HEK293 (cell line): ENCODE measurements at regions not wholly inside any gene's neighbourhood (a gene's known extent, or its start where the extent isn't known, plus 50 kb on each side); places are given as distances from the start of the nearest gene placed in this dataset.

Source experiments
- CTCF ChIA-PET: fragments of 350-600 bp; formaldehyde crosslinking; extraction: SDS; loops from one replicate; lab custom pipeline; 2021; ENCODE audit warnings: antibody characterized with exemption; lab: Yijun Ruan, JAX
- POLR2A ChIA-PET: fragments of 300-600 bp; formaldehyde crosslinking; extraction: SDS; loops from one replicate; lab custom pipeline; 2020; ENCODE audit warnings: antibody characterized with exemption, inconsistent platforms; lab: Yijun Ruan, JAX
- H3K27ac ChIP-seq: fragments of 200-500 bp; sonication (Bioruptor generic); 2 replicates; pipeline ENCODE4 v1.5.1; 2014; ENCODE audit warnings: low read depth, low read length, control low read depth, inconsistent platforms; ENCODE audit errors: extremely low read depth
- H3K36me3 ChIP-seq, 2 experiments: fragments of 200-500 bp in 1 of 2; sonication (Bioruptor generic) in 1 of 2; 1 replicate in 1 of 2; 2 replicates in 1 of 2; pipeline ENCODE4 v1.5.1; 2014 to 2017; ENCODE audit warnings: inconsistent platforms in 2 of 2, low read length in 2 of 2; ENCODE audit not compliant: control insufficient read depth in 2 of 2, insufficient read depth in 1 of 2
- H3K4me1 ChIP-seq: fragments of 200-500 bp; sonication (Bioruptor generic); 2 replicates; pipeline ENCODE4 v1.5.1; 2014; ENCODE audit warnings: mild to moderate bottlenecking, low read length, inconsistent platforms; ENCODE audit not compliant: control insufficient read depth, insufficient read depth
- H3K4me3 ChIP-seq: 2 replicates; pipeline ENCODE4 v1.5.1; 2011; ENCODE audit warnings: low read depth, mild to moderate bottlenecking, control low read depth, low read length, moderate library complexity
- H3K9me3 ChIP-seq: fragments of 200-500 bp; sonication (Bioruptor generic); 2 replicates; pipeline ENCODE4 v1.5.1; 2014; ENCODE audit warnings: low read depth, low read length, inconsistent platforms; ENCODE audit not compliant: control insufficient read depth, insufficient read depth
- BCL11B ChIP-seq: fragments of 450-650 bp; formaldehyde crosslinking; IDR thresholded peaks from 2 replicates; pipeline ENCODE4 v1.5.1; 2016; ENCODE audit warnings: low read depth, missing biosample characterization, missing genetic modification characterization
- GLIS1 ChIP-seq: fragments of 450-650 bp; formaldehyde crosslinking; IDR thresholded peaks from 2 replicates; pipeline ENCODE4 v1.5.1; 2016; ENCODE audit warnings: missing biosample characterization, missing genetic modification characterization
- KLF10 ChIP-seq: fragments of 450-650 bp; IDR thresholded peaks from 2 replicates; pipeline ENCODE4 v1.5.1; 2018; ENCODE audit warnings: missing biosample characterization, mild to moderate bottlenecking, missing genetic modification characterization
- ZBTB11 ChIP-seq: fragments of 450-650 bp; formaldehyde crosslinking; conservative IDR thresholded peaks from 2 replicates; pipeline ENCODE4 v1.5.1; 2016; ENCODE audit warnings: low read depth, missing biosample characterization, missing genetic modification characterization
- ZFP69B ChIP-seq: fragments of 450-650 bp; formaldehyde crosslinking; IDR thresholded peaks from 2 replicates; pipeline ENCODE4 v1.5.1; 2016; ENCODE audit warnings: missing biosample characterization, missing genetic modification characterization
- ZNF114 ChIP-seq: fragments of 450-650 bp; formaldehyde crosslinking; IDR thresholded peaks from 2 replicates; pipeline ENCODE4 v1.5.0; 2017; ENCODE audit warnings: missing biosample characterization, missing genetic modification characterization
- ZNF174 ChIP-seq: fragments of 450-650 bp; formaldehyde crosslinking; IDR thresholded peaks from 2 replicates; pipeline ENCODE4 v1.5.0; 2017; ENCODE audit warnings: missing biosample characterization, mild to moderate bottlenecking, missing genetic modification characterization
- ZNF18 ChIP-seq: fragments of 450-650 bp; formaldehyde crosslinking; IDR thresholded peaks from 2 replicates; pipeline ENCODE4 v1.5.1; 2016; ENCODE audit warnings: missing biosample characterization, missing genetic modification characterization
- ZNF221 ChIP-seq: fragments of 450-650 bp; formaldehyde crosslinking; IDR thresholded peaks from 2 replicates; pipeline ENCODE4 v1.5.1; 2017; ENCODE audit warnings: missing biosample characterization, missing genetic modification characterization, borderline replicate concordance
- ZNF23 ChIP-seq: fragments of 450-650 bp; formaldehyde crosslinking; IDR thresholded peaks from 2 replicates; pipeline ENCODE4 v1.5.1; 2016; ENCODE audit warnings: missing biosample characterization, missing genetic modification characterization, borderline replicate concordance
- ZNF324 ChIP-seq: fragments of 450-650 bp; formaldehyde crosslinking; IDR thresholded peaks from 2 replicates; pipeline ENCODE4 v1.5.1; 2016; ENCODE audit warnings: missing biosample characterization, missing genetic modification characterization
- ZNF350 ChIP-seq: fragments of 450-650 bp; formaldehyde crosslinking; IDR thresholded peaks from 2 replicates; pipeline ENCODE4 v1.5.0; 2017; ENCODE audit warnings: missing biosample characterization, mild to moderate bottlenecking, missing genetic modification characterization
- ZNF354C ChIP-seq: fragments of 450-650 bp; formaldehyde crosslinking; IDR thresholded peaks from 2 replicates; pipeline ENCODE4 v1.5.1; 2016; ENCODE audit warnings: missing biosample characterization, missing genetic modification characterization, low read depth, borderline replicate concordance
- ZNF366 ChIP-seq: fragments of 450-650 bp; formaldehyde crosslinking; conservative IDR thresholded peaks from 2 replicates; pipeline ENCODE4 v1.5.1; 2016; ENCODE audit warnings: missing biosample characterization, missing genetic modification characterization
- ZNF558 ChIP-seq: fragments of 450-650 bp; formaldehyde crosslinking; IDR thresholded peaks from 2 replicates; pipeline ENCODE4 v1.5.1; 2016; ENCODE audit warnings: missing biosample characterization, missing genetic modification characterization
- ZNF623 ChIP-seq: fragments of 450-650 bp; formaldehyde crosslinking; IDR thresholded peaks from 2 replicates; pipeline ENCODE4 v1.5.1; 2016; ENCODE audit warnings: missing biosample characterization, missing genetic modification characterization
- ZNF626 ChIP-seq: fragments of 450-650 bp; sonication (Bioruptor Pico); formaldehyde crosslinking; IDR thresholded peaks from 2 replicates; pipeline ENCODE4 v1.5.1; 2018; ENCODE audit warnings: missing biosample characterization, missing genetic modification characterization, inconsistent platforms
- ZNF692 ChIP-seq: fragments of 450-650 bp; formaldehyde crosslinking; IDR thresholded peaks from 2 replicates; pipeline ENCODE4 v1.5.1; 2016; ENCODE audit warnings: missing biosample characterization, missing genetic modification characterization
- ZNF791 ChIP-seq: fragments of 450-650 bp; formaldehyde crosslinking; IDR thresholded peaks from 2 replicates; pipeline ENCODE4 v1.5.1; 2016; ENCODE audit warnings: missing biosample characterization, missing genetic modification characterization

- ChIA-PET POLR2A (no interaction called here), CTCF (no interaction called here)
- Histone ChIP-seq H3K9me3 (no peaks in the 10 kb centered on the region), H3K36me3 (no peaks in the 10 kb centered on the region), H3K4me1 (no peaks in the 10 kb centered on the region), H3K4me3 (no peak overlapping the region), H3K27ac (no peak overlapping the region)
- no peak for TF ChIP-seq ZNF221 (tag by site-specific recombination)
- TF ChIP-seq ZNF623 (tag by site-specific recombination): no peak
Observed at GRCh38 chr3:106631373-106632108, 745.7 kb upstream of the CCDC54 start.

GRCh38 chr3:106635271-106635670 lies 742.0 kb upstream of the CCDC54 start:
- no peak for TF ChIP-seq ZNF366 (tag by site-specific recombination)
- TF ChIP-seq ZNF324 (tag by site-specific recombination): no peak
- TF ChIP-seq ZNF350 (tag by site-specific recombination): no peak
- TF ChIP-seq ZNF18 (tag by site-specific recombination): no peak
- no peak for TF ChIP-seq ZNF626 (tag by site-specific recombination)
- no peak for TF ChIP-seq ZFP69B (tag by site-specific recombination)
- TF ChIP-seq ZNF23 (tag by site-specific recombination): no peak
- no peak for TF ChIP-seq ZNF791 (tag by site-specific recombination)
- TF ChIP-seq ZNF174 (tag by site-specific recombination): no peak
- no peak for TF ChIP-seq ZNF692 (tag by site-specific recombination)
- no peak for TF ChIP-seq GLIS1
- TF ChIP-seq ZNF354C: no peak
- TF ChIP-seq ZNF114 (tag by site-specific recombination): no peak
- no peak for TF ChIP-seq BCL11B (tag by site-specific recombination)
- no peak for TF ChIP-seq ZNF558 (tag by site-specific recombination)
- no peak for TF ChIP-seq ZBTB11
- no peak for TF ChIP-seq KLF10 (tag by site-specific recombination)
- TF ChIP-seq, all 188 proteins: peak for 0
- POLR2A ChIA-PET: no interaction called here
- Histone ChIP-seq H3K36me3 (no peaks in the 10 kb centered on the region), H3K27ac (no peak overlapping the region), H3K4me1 (no peaks in the 10 kb centered on the region), H3K9me3 (no peaks in the 10 kb centered on the region), H3K4me3 (no peak overlapping the region)
- CTCF ChIA-PET: no interaction called here
